ENCODE measurements at regions not wholly inside any gene's neighbourhood (a gene's known extent, or its start where the extent isn't known, plus 50 kb on each side); places are given as distances from the start of the nearest gene placed in this dataset.

- Histone ChIP-seq H3K9me3 (ENCODE audit: low read length) (peaks cover 17% of the 10 kb centered on the region), H3K4me3 (ENCODE audit: low read depth, low read length, poor library complexity, severe bottlenecking) (no peak overlapping the region), H3K36me3 (ENCODE audit: insufficient read depth, low read length) (peaks cover 4% of the 10 kb centered on the region; the same call in 1 of the 2 replicates), H3K27ac (ENCODE audit: low read depth, low read length, poor library complexity, severe bottlenecking) (no peak overlapping the region), H3K9me2 (ENCODE audit: low read depth, low read length) (no peaks in the 10 kb centered on the region), H3K27me3 (ENCODE audit: insufficient read depth, low read length) (no peaks in the 10 kb centered on the region), H3F3A (ENCODE audit: insufficient read depth, low read length) (no peaks in the 10 kb centered on the region), H3K79me2 (ENCODE audit: insufficient read depth, low read length) (no peaks in the 10 kb centered on the region), H4K20me1 (ENCODE audit: insufficient read depth, low read length) (no peaks in the 10 kb centered on the region), H3K9ac (ENCODE audit: low read length) (no peak overlapping the region), H3K4me2 (ENCODE audit: low read length) (no peak overlapping the region), H2AFZ (ENCODE audit: low read length) (no peak overlapping the region), H3K4me1 (ENCODE audit: insufficient read depth, low read length, severe bottlenecking) (no peaks in the 10 kb centered on the region)
- no peak for TF ChIP-seq EZH2 (IDR thresholded peaks at IDR 0.05; ENCODE audit: borderline replicate concordance, low read length)
- no peak for TF ChIP-seq CTCF (IDR thresholded peaks at IDR 0.05; ENCODE audit: low read length)
Observed at GRCh38 chr4:85218756-85219155, 252.3 kb upstream of the WDFY3 start.

- Histone ChIP-seq H3K9me2 (ENCODE audit: low read depth, low read length) (no peaks in the 10 kb centered on the region), H3K36me3 (ENCODE audit: insufficient read depth, low read length) (no peaks in the 10 kb centered on the region), H3K4me1 (ENCODE audit: insufficient read depth, low read length, severe bottlenecking) (no peaks in the 10 kb centered on the region), H3K4me3 (ENCODE audit: low read depth, low read length, poor library complexity, severe bottlenecking) (no peak overlapping the region), H3K4me2 (ENCODE audit: low read length) (no peak overlapping the region), H2AFZ (ENCODE audit: low read length) (no peak overlapping the region), H3K27ac (ENCODE audit: low read depth, low read length, poor library complexity, severe bottlenecking) (no peak overlapping the region), H3K79me2 (ENCODE audit: insufficient read depth, low read length) (no peaks in the 10 kb centered on the region), H4K20me1 (ENCODE audit: insufficient read depth, low read length) (no peaks in the 10 kb centered on the region), H3F3A (ENCODE audit: insufficient read depth, low read length) (no peaks in the 10 kb centered on the region), H3K9ac (ENCODE audit: low read length) (no peak overlapping the region), H3K9me3 (ENCODE audit: low read length) (peaks cover 12% of the 10 kb centered on the region), H3K27me3 (ENCODE audit: insufficient read depth, low read length) (no peaks in the 10 kb centered on the region)
- TF ChIP-seq EZH2 (IDR thresholded peaks at IDR 0.05; ENCODE audit: borderline replicate concordance, low read length), result no peak
- no peak for TF ChIP-seq CTCF (IDR thresholded peaks at IDR 0.05; ENCODE audit: low read length)
Observed at GRCh38 chr4:85221606-85222005, 253.3 kb upstream of the ARHGAP24 start.

GRCh38 chr4:85222561-85222960 is 252.4 kb upstream of the ARHGAP24 start:
- no peaks in the 10 kb centered on the region for H3K27me3 ChIP-seq (ENCODE audit: insufficient read depth, low read length)
- TF ChIP-seq CTCF (IDR thresholded peaks at IDR 0.05; ENCODE audit: low read length), result no peak
- no peak for TF ChIP-seq EZH2 (IDR thresholded peaks at IDR 0.05; ENCODE audit: borderline replicate concordance, low read length)

More at GRCh38 chr4:85222561-85222960, 252.4 kb upstream of the ARHGAP24 start:
- H3K9me3 ChIP-seq (ENCODE audit: low read length), result peaks cover 9% of the 10 kb centered on the region
- no peak overlapping the region for H3K4me3 ChIP-seq (ENCODE audit: low read depth, low read length, poor library complexity, severe bottlenecking)
- no peaks in the 10 kb centered on the region for H3F3A ChIP-seq (ENCODE audit: insufficient read depth, low read length)
- H3K79me2 ChIP-seq (ENCODE audit: insufficient read depth, low read length), result no peaks in the 10 kb centered on the region
- H3K27ac ChIP-seq (ENCODE audit: low read depth, low read length, poor library complexity, severe bottlenecking), result no peak overlapping the region
- H3K36me3 ChIP-seq (ENCODE audit: insufficient read depth, low read length), result no peaks in the 10 kb centered on the region
- no peak overlapping the region for H3K4me2 ChIP-seq (ENCODE audit: low read length)
- H3K4me1 ChIP-seq (ENCODE audit: insufficient read depth, low read length, severe bottlenecking), result no peaks in the 10 kb centered on the region
- H3K9me2 ChIP-seq (ENCODE audit: low read depth, low read length), result no peaks in the 10 kb centered on the region
- H2AFZ ChIP-seq (ENCODE audit: low read length), result no peak overlapping the region
- no peaks in the 10 kb centered on the region for H4K20me1 ChIP-seq (ENCODE audit: insufficient read depth, low read length)
- no peak overlapping the region for H3K9ac ChIP-seq (ENCODE audit: low read length)
